MM.1S (cell line): ENCODE measurements at regions not wholly inside any gene's neighbourhood (a gene's known extent, or its start where the extent isn't known, plus 50 kb on each side); places are given as distances from the start of the nearest gene placed in this dataset.

Source experiments
- DNase-seq: peaks from one replicate; pipeline ENCODE4 v3.0.0-alpha.2; 2015
- H2AFZ ChIP-seq: fragments of 300-600 bp; sonication (generic); 2 replicates; pipeline ENCODE4 v1.6.0; 2016; ENCODE audit warnings: antibody characterized with exemption, low read length
- H3F3A ChIP-seq: fragments of 300-600 bp; sonication (generic); 2 replicates; pipeline ENCODE4 v1.6.1; 2016; ENCODE audit warnings: mild to moderate bottlenecking, antibody characterized with exemption, low read length, moderate library complexity, mixed read lengths; ENCODE audit not compliant: insufficient read depth
- H3K27ac ChIP-seq: fragments of 300-600 bp; sonication (generic); 2 replicates; pipeline ENCODE4 v1.5.1; 2016; ENCODE audit warnings: mild to moderate bottlenecking, low read length
- H3K27me3 ChIP-seq: fragments of 300-600 bp; sonication (generic); replicated peaks from 2 replicates; pipeline ENCODE4 v1.6.0; 2016; ENCODE audit warnings: low read length; ENCODE audit not compliant: insufficient read depth
- H3K36me3 ChIP-seq: fragments of 300-600 bp; sonication (generic); replicated peaks from 2 replicates; pipeline ENCODE4 v1.6.1; 2016; ENCODE audit warnings: mild to moderate bottlenecking, low read length, mixed read lengths; ENCODE audit not compliant: insufficient read depth
- H3K4me1 ChIP-seq: fragments of 300-600 bp; sonication (generic); 2 replicates; pipeline ENCODE4 v1.6.1; 2016; ENCODE audit warnings: low read length, mixed read lengths
- H3K4me2 ChIP-seq: fragments of 300-600 bp; sonication (generic); 2 replicates; pipeline ENCODE4 v1.6.0; 2016; ENCODE audit warnings: low read depth, low read length
- H3K4me3 ChIP-seq: fragments of 300-600 bp; sonication (generic); 2 replicates; pipeline ENCODE4 v1.5.1; 2016; ENCODE audit warnings: low read length, mixed read lengths
- H3K79me2 ChIP-seq: fragments of 300-600 bp; sonication (generic); 2 replicates; pipeline ENCODE4 v1.6.1; 2016; ENCODE audit warnings: mixed run types, low read length, mixed read lengths
- H3K9ac ChIP-seq: fragments of 300-600 bp; sonication (generic); 2 replicates; pipeline ENCODE4 v1.6.1; 2016; ENCODE audit warnings: low read length, mixed read lengths
- H3K9me2 ChIP-seq: fragments of 300-600 bp; sonication (generic); replicated peaks from 2 replicates; pipeline ENCODE4 v1.6.1; 2016; ENCODE audit warnings: mild to moderate bottlenecking, low read length, mixed read lengths; ENCODE audit not compliant: insufficient read depth
- H3K9me3 ChIP-seq: fragments of 300-600 bp; sonication (generic); replicated peaks from 2 replicates; pipeline ENCODE4 v1.6.1; 2016; ENCODE audit warnings: mild to moderate bottlenecking, low read length, mixed read lengths; ENCODE audit not compliant: insufficient read depth
- H4K20me1 ChIP-seq: fragments of 300-600 bp; sonication (generic); 2 replicates; pipeline ENCODE4 v1.6.1; 2016; ENCODE audit warnings: mild to moderate bottlenecking, low read length, moderate library complexity, mixed read lengths; ENCODE audit not compliant: insufficient read depth
- CTCF ChIP-seq: fragments of 300-600 bp; sonication (generic); IDR thresholded peaks from 2 replicates; pipeline ENCODE4 v1.5.1; 2016; ENCODE audit warnings: antibody characterized with exemption, low read length, mixed read lengths
- EZH2 ChIP-seq: fragments of 300-600 bp; sonication (generic); optimal IDR thresholded peaks from 2 replicates; pipeline ENCODE3; 2017; ENCODE audit warnings: low read depth, mild to moderate bottlenecking, antibody characterized with exemption, low read length, mixed read lengths
- EZH2phosphoT487 ChIP-seq: fragments of 300-600 bp; sonication (generic); IDR thresholded peaks from 2 replicates; pipeline ENCODE4 v1.6.1; 2018; ENCODE audit warnings: antibody characterized with exemption, low read length

- TF ChIP-seq CTCF: no peak
- TF ChIP-seq EZH2phosphoT487: no peak
- TF ChIP-seq EZH2: no peak
- no peak overlapping the region for H2AFZ ChIP-seq
- H3K79me2 ChIP-seq: no peaks in the 10 kb centered on the region
- H3K27me3 ChIP-seq: no peaks in the 10 kb centered on the region
- H3F3A ChIP-seq: 0 out of 2 replicates have a peak, but pooled peaks cover 4% of the 10 kb centered on the region
- H3K4me3 ChIP-seq: no peak overlapping the region
- H3K9me2 ChIP-seq: no peaks in the 10 kb centered on the region
- H3K4me2 ChIP-seq: no peak overlapping the region
- no peak overlapping the region for H3K27ac ChIP-seq
- H4K20me1 ChIP-seq: no peaks in the 10 kb centered on the region
- H3K9me3 ChIP-seq: no peaks in the 10 kb centered on the region
- DNase-seq: peak; percentile 39
- no peak overlapping the region for H3K9ac ChIP-seq
- H3K36me3 ChIP-seq: no peaks in the 10 kb centered on the region
- no peaks in the 10 kb centered on the region for H3K4me1 ChIP-seq
Observed at GRCh38 chr12:27896419-27896990, 76.0 kb downstream of the PTHLH start.

GRCh38 chr12:27894309-27894708, 78.2 kb downstream of the PTHLH start:
- no peaks in the 10 kb centered on the region for H3K27me3 ChIP-seq
- no peak overlapping the region for H2AFZ ChIP-seq
- H3K9ac ChIP-seq: no peak overlapping the region
- no peaks in the 10 kb centered on the region for H3K9me2 ChIP-seq
- H3F3A ChIP-seq: 0 out of 2 replicates have a peak, but pooled peaks cover 4% of the 10 kb centered on the region
- no peaks in the 10 kb centered on the region for H3K4me1 ChIP-seq
- no peaks in the 10 kb centered on the region for H3K9me3 ChIP-seq
- no peaks in the 10 kb centered on the region for H3K79me2 ChIP-seq
- H3K27ac ChIP-seq: no peak overlapping the region
- TF ChIP-seq CTCF (no peak), EZH2 (no peak), EZH2phosphoT487 (no peak)
- H3K4me2 ChIP-seq: no peak overlapping the region
- DNase-seq: no peak
- H3K36me3 ChIP-seq: no peaks in the 10 kb centered on the region
- H3K4me3 ChIP-seq: no peak overlapping the region
- no peaks in the 10 kb centered on the region for H4K20me1 ChIP-seq

GRCh38 chr12:27879708-27880107, 92.8 kb downstream of the PTHLH start:
- H3K36me3 ChIP-seq: no peaks in the 10 kb centered on the region
- H3K9ac ChIP-seq: no peak overlapping the region
- H3K27me3 ChIP-seq: no peaks in the 10 kb centered on the region
- no peaks in the 10 kb centered on the region for H3K79me2 ChIP-seq
- TF ChIP-seq EZH2: no peak
- no peak for TF ChIP-seq CTCF
- TF ChIP-seq EZH2phosphoT487: no peak
- H2AFZ ChIP-seq: no peak overlapping the region
- no peak overlapping the region for H3K27ac ChIP-seq
- no peaks in the 10 kb centered on the region for H3F3A ChIP-seq
- H3K9me3 ChIP-seq: no peaks in the 10 kb centered on the region
- H3K4me2 ChIP-seq: no peak overlapping the region
- H3K4me3 ChIP-seq: no peak overlapping the region
- DNase-seq: no peak
- no peaks in the 10 kb centered on the region for H3K9me2 ChIP-seq
- no peaks in the 10 kb centered on the region for H3K4me1 ChIP-seq
- no peaks in the 10 kb centered on the region for H4K20me1 ChIP-seq
